GM10248 (cell line): ENCODE measurements at regions not wholly inside any gene's neighbourhood (a gene's known extent, or its start where the extent isn't known, plus 50 kb on each side); places are given as distances from the start of the nearest gene placed in this dataset.

Experiments used
- CTCF ChIA-PET: fragments of 300-600 bp; sonication (Branson Sonifier 250); formaldehyde crosslinking; extraction: SDS; loops from one replicate; lab custom pipeline; 2021; ENCODE audit warnings: antibody characterized with exemption; lab: Yijun Ruan, JAX
- POLR2A ChIA-PET: fragments of 350-650 bp; sonication (Branson Sonifier 250); formaldehyde crosslinking; extraction: SDS; loops from one replicate; lab custom pipeline; 2020; ENCODE audit warnings: antibody characterized with exemption; lab: Yijun Ruan, JAX
- DNase-seq: peaks from one replicate; pipeline ENCODE4 v3.0.0; 2012; ENCODE audit errors: extremely low spot score
- CTCF ChIP-seq: IDR thresholded peaks from 2 replicates; pipeline ENCODE4 v1.5.1; 2012; ENCODE audit warnings: mild to moderate bottlenecking, low read depth; ENCODE audit errors: extremely low read depth, missing control alignments, control extremely low read depth

- POLR2A ChIA-PET = no interaction called here
- CTCF ChIA-PET = no interaction called here
- no peak for DNase-seq
- TF ChIP-seq CTCF = no peak
Observed at GRCh38 chr6:14440940-14441781, 323.6 kb downstream of the CD83 start.

- ChIA-PET POLR2A (no interaction called here), CTCF (no interaction called here)
- no peak for TF ChIP-seq CTCF
- no peak for DNase-seq
Observed at GRCh38 chr6:14442242-14442641, 324.7 kb downstream of the CD83 start.

- TF ChIP-seq CTCF = no peak
- CTCF ChIA-PET = no interaction called here
- no peak for DNase-seq
- POLR2A ChIA-PET = no interaction called here
Observed at GRCh38 chr6:14443629-14444268, 326.2 kb downstream of the CD83 start.

GRCh38 chr6:14444295-14444972 lies 326.9 kb downstream of the CD83 start:
- no peak for DNase-seq
- TF ChIP-seq CTCF = no peak
- POLR2A ChIA-PET = no interaction called here
- CTCF ChIA-PET = no interaction called here

- DNase-seq = no peak
- TF ChIP-seq CTCF = no peak
- ChIA-PET CTCF (interaction anchor here (1.6 kb wide), 1 partner anchor 16 kb away, joined by 4 read pairs; no protein-coding TSS in a partner anchor), POLR2A (no interaction called here)
Observed at GRCh38 chr6:14447240-14447639, 329.7 kb downstream of the CD83 start.

GRCh38 chr6:14448246-14448645 lies 330.7 kb downstream of the CD83 start:
- ChIA-PET POLR2A (no interaction called here), CTCF (interaction anchor here (1.6 kb wide), 1 partner anchor 15 kb away, joined by 4 read pairs; no protein-coding TSS in a partner anchor)
- no peak for TF ChIP-seq CTCF
- DNase-seq = no peak
